ENCODE measurements at regions not wholly inside any gene's neighbourhood (a gene's known extent, or its start where the extent isn't known, plus 50 kb on each side); places are given as distances from the start of the nearest gene placed in this dataset.

GRCh38 chr3:194281766-194282165, 69.4 kb downstream of the CPN2 start:
- DNase-seq, result no peak

GRCh38 chr3:194282436-194283122, 68.5 kb downstream of the CPN2 start:
- no peak for DNase-seq

GRCh38 chr3:194283221-194284006, 67.7 kb downstream of the CPN2 start:
- DNase-seq, result no peak

GRCh38 chr3:194284351-194284750, 66.8 kb downstream of the CPN2 start:
- no peak for DNase-seq

- no peak for DNase-seq
Measured at GRCh38 chr3:194285024-194285849, 65.9 kb downstream of the CPN2 start.

GRCh38 chr3:194285850-194286197, 65.3 kb downstream of the CPN2 start:
- no peak for DNase-seq

- no peak for DNase-seq
Measured at GRCh38 chr3:194286375-194287146, 64.6 kb downstream of the CPN2 start.

- DNase-seq, result no peak
Measured at GRCh38 chr3:194287374-194287773, 63.8 kb downstream of the CPN2 start.

- no peak for DNase-seq
Measured at GRCh38 chr3:194287977-194288706, 63.0 kb downstream of the CPN2 start.
